ENCODE measurements at regions not wholly inside any gene's neighbourhood (a gene's known extent, or its start where the extent isn't known, plus 50 kb on each side); places are given as distances from the start of the nearest gene placed in this dataset.
"Not testable (repeated sequence)": the region's sequence is repeated elsewhere in the genome, so short reads cannot be mapped to it uniquely, and the experiment has no call there.

GRCh38 chr6:33507261-33507660 is 52.9 kb downstream of the ZBTB9 start:
- Histone ChIP-seq H3K27me3 (no peaks in the 10 kb centered on the region), H3K36me3 (no peaks in the 10 kb centered on the region), H3K9me3 (no peaks in the 10 kb centered on the region), H3K27ac (no peak overlapping the region), H3K4me3 (no peak overlapping the region), H3K4me1 (no peaks in the 10 kb centered on the region)
- intact Hi-C loops (cut with DNase I), result no loop called here
- DNase-seq (ENCODE audit: low spot score in 2 of 2), result no peak
- no peak for TF ChIP-seq CTCF (IDR thresholded peaks at IDR 0.05)

- Histone ChIP-seq H3K4me3 (peak overlapping the region; percentile 8 to 17), H3K4me1 (no peaks in the 10 kb centered on the region), H3K36me3 (no peaks in the 10 kb centered on the region), H3K27ac (no peak overlapping the region), H3K27me3 (no peaks in the 10 kb centered on the region), H3K9me3 (no peaks in the 10 kb centered on the region)
- TF ChIP-seq CTCF (IDR thresholded peaks at IDR 0.05), result no peak
- DNase-seq (ENCODE audit: low spot score in 2 of 2), result no peak
- intact Hi-C loops (cut with DNase I), result no loop called here
These were observed 54.9 kb downstream of the ZBTB9 start for GRCh38 chr6:33508935-33509926.

DNA sequence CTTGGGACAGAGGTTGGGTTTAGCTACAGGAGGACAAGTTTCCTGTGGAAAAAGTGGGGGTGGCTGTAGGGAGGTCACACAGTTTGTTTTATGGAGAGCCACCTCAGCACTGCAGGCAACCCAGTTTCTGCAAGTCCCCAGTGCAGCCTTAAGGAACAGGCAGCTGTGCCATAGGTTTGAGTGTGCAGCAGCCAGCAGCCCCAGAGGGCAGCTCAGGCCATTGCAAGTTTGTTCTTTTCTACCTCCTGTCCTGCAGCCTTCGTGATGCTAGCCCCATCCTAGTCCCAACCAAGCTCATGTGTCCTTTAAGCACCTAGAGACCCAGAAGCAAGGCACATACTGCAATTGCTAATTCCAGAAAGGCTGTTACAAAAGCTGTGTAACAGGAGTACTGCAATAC is 58.8 kb downstream of the ZBTB9 start:
- Histone ChIP-seq H3K4me3 (no peak overlapping the region), H3K27me3 (no peaks in the 10 kb centered on the region), H3K27ac (no peak overlapping the region), H3K9me3 (no peaks in the 10 kb centered on the region), H3K36me3 (no peaks in the 10 kb centered on the region), H3K4me1 (no peaks in the 10 kb centered on the region)
- DNase-seq (ENCODE audit: low spot score in 2 of 2), result no peak
- TF ChIP-seq CTCF (IDR thresholded peaks at IDR 0.05), result no peak
- intact Hi-C loops (cut with DNase I), result no loop called here

DNA sequence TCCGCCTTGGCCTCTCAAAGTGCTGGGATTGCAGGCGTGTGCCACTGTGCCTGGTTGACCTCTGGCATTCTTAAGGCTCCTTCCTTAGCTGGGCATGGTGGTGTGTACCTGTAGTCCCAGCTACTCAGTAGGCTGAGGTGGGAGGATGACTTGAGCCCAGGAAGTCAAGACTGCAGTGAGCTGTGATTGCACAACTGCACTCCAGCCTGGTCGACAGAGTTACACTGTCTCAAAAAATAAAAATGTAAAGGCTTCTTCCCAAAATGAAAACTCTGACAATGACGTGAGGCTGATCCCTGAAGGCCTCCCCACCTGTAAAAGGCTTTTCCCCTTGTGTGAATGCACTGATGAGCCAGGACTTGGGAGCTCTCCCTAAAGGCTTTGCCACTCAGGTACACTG is 62.4 kb downstream of the ZBTB9 start:
- intact Hi-C loops (cut with DNase I), result no loop called here
- Histone ChIP-seq H3K9me3 (no peaks in the 10 kb centered on the region), H3K36me3 (no peaks in the 10 kb centered on the region), H3K4me3 (no peak overlapping the region), H3K27ac (no peak overlapping the region), H3K4me1 (no peaks in the 10 kb centered on the region), H3K27me3 (no peaks in the 10 kb centered on the region)
- no peak for TF ChIP-seq CTCF (IDR thresholded peaks at IDR 0.05)
- DNase-seq (ENCODE audit: low spot score in 2 of 2), result no peak

DNA sequence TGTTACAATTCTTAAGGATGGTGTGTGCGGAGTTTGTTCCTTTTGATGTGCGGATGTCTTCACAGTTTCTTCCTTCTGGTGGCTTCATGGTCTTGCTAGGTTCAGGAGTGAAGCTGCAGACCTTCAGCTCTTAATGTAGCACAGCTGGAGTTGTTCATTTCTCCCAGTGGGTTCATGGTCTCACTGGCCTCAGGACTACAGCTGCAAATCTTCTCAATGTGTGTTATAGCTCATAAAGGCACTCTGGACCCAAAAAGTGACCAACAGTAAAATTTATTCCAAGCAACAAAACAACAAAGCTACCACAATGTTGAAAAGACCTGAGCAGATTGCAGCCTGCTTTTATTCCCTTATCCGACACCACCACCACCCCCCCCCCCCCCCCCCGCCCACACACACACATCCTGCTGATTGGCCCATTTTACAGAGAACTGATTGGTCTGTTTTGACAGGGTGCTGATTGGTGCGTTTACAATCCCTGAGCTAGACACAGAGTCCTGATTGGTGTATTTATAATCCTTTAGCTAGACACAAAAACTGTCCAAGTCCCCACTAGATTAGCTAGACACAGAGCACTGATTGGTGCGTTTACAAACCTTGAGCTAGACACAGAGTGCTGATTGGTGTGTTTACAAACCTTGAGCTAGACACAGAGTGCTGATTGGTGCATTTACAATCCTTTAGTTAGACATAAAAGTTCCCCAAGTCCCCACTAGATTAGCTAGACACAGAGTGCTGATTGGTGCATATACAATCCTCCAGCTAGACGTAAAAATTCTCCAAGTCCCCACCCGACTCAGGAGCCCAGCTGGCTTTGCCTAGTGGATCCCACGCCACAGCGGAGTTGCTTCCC is 59.2 kb downstream of the BAK1 start:
- H3K27ac ChIP-seq; intact Hi-C loops (cut with DNase I): not testable (repeated sequence)

More for the DNA sequence above, 59.2 kb downstream of the BAK1 start:
- not testable (repeated sequence) for H3K9me3 ChIP-seq; H3K27me3 ChIP-seq; H3K4me3 ChIP-seq; DNase-seq (ENCODE audit: low spot score in 2 of 2); H3K4me1 ChIP-seq; H3K36me3 ChIP-seq

All from ascending aorta (tissue), 2 donors.